ENCODE measurements at regions not wholly inside any gene's neighbourhood (a gene's known extent, or its start where the extent isn't known, plus 50 kb on each side); places are given as distances from the start of the nearest gene placed in this dataset.

GRCh38 chr2:183259921-183260320, 135.7 kb downstream of the NUP35 start:
- no peak for DNase-seq (ENCODE audit: unreplicated experiment)
- H3K36me3 Mint-ChIP-seq (ENCODE audit: insufficient read depth, unreplicated experiment), result peaks cover 5% of the 10 kb centered on the region
- ChIA-PET CTCF (interaction anchor here (0.6 to 3.9 kb wide), 5 partner anchors 11 to 1884 kb away, joined by 3 to 26 read pairs (median 4); no protein-coding TSS in a partner anchor), POLR2A (interaction anchor here (0.8 to 0.9 kb wide), 2 partner anchors 11 to 310 kb away, joined by 3 read pairs; no protein-coding TSS in a partner anchor)
- no peaks in the 10 kb centered on the region for H3K27me3 Mint-ChIP-seq (ENCODE audit: insufficient read depth, unreplicated experiment)
- H3K27ac Mint-ChIP-seq (ENCODE audit: low read depth, unreplicated experiment), result no peak overlapping the region
- H3K9me3 Mint-ChIP-seq (ENCODE audit: unreplicated experiment), result no peaks in the 10 kb centered on the region
- intact Hi-C loops (cut with micrococcal nuclease), result no loop called here
- BruUV-seq (replicated peaks), result no TSS peak
- no peak overlapping the region for H3K4me3 Mint-ChIP-seq (ENCODE audit: unreplicated experiment)
- TF ChIP-seq CTCF (IDR thresholded peaks at IDR 0.05; ENCODE audit: unreplicated experiment), result no peak
- H3K4me1 Mint-ChIP-seq (ENCODE audit: insufficient read depth, unreplicated experiment), result no peaks in the 10 kb centered on the region

- ChIA-PET POLR2A (interaction anchor here (0.9 kb wide), 1 partner anchor 311 kb away, joined by 3 read pairs; no protein-coding TSS in a partner anchor), CTCF (interaction anchor here (0.6 to 3.9 kb wide), 5 partner anchors 12 to 793 kb away, joined by 3 to 26 read pairs (median 3); no protein-coding TSS in a partner anchor)
- no TSS peak for BruUV-seq (replicated peaks)
- TF ChIP-seq CTCF (IDR thresholded peaks at IDR 0.05; ENCODE audit: unreplicated experiment), result no peak
- intact Hi-C loops (cut with micrococcal nuclease), result no loop called here
- Mint-ChIP-seq H3K4me3 (ENCODE audit: unreplicated experiment) (no peak overlapping the region), H3K9me3 (ENCODE audit: unreplicated experiment) (no peaks in the 10 kb centered on the region), H3K27me3 (ENCODE audit: insufficient read depth, unreplicated experiment) (no peaks in the 10 kb centered on the region), H3K27ac (ENCODE audit: low read depth, unreplicated experiment) (no peak overlapping the region), H3K36me3 (ENCODE audit: insufficient read depth, unreplicated experiment) (peaks cover 5% of the 10 kb centered on the region), H3K4me1 (ENCODE audit: insufficient read depth, unreplicated experiment) (no peaks in the 10 kb centered on the region)
- DNase-seq (ENCODE audit: unreplicated experiment), result no peak
Measured at GRCh38 chr2:183260527-183260926, 136.3 kb downstream of the NUP35 start.

GRCh38 chr2:183264890-183265535, 140.8 kb downstream of the NUP35 start:
- H3K36me3 Mint-ChIP-seq (ENCODE audit: insufficient read depth, unreplicated experiment), result peaks cover 5% of the 10 kb centered on the region
- no peak overlapping the region for H3K4me3 Mint-ChIP-seq (ENCODE audit: unreplicated experiment)
- H3K4me1 Mint-ChIP-seq (ENCODE audit: insufficient read depth, unreplicated experiment), result no peaks in the 10 kb centered on the region
- CTCF ChIA-PET, result interaction anchor here (0.6 to 1.8 kb wide), 3 partner anchors 15 to 860 kb away, joined by 3 to 7 read pairs (median 4); no protein-coding TSS in a partner anchor
- no peak for DNase-seq (ENCODE audit: unreplicated experiment)
- BruUV-seq (replicated peaks), result no TSS peak
- TF ChIP-seq CTCF (IDR thresholded peaks at IDR 0.05; ENCODE audit: unreplicated experiment), result no peak
- intact Hi-C loops (cut with micrococcal nuclease), result no loop called here
- H3K27me3 Mint-ChIP-seq (ENCODE audit: insufficient read depth, unreplicated experiment), result no peaks in the 10 kb centered on the region
- H3K9me3 Mint-ChIP-seq (ENCODE audit: unreplicated experiment), result no peaks in the 10 kb centered on the region
- no peak overlapping the region for H3K27ac Mint-ChIP-seq (ENCODE audit: low read depth, unreplicated experiment)
- POLR2A ChIA-PET, result no interaction called here

- H3K4me3 Mint-ChIP-seq (ENCODE audit: unreplicated experiment), result no peak overlapping the region
- intact Hi-C loops (cut with micrococcal nuclease), result no loop called here
- H3K9me3 Mint-ChIP-seq (ENCODE audit: unreplicated experiment), result no peaks in the 10 kb centered on the region
- CTCF ChIA-PET, result interaction anchor here (1.7 kb wide), 1 partner anchor 18 kb away, joined by 7 read pairs; no protein-coding TSS in a partner anchor
- DNase-seq (ENCODE audit: unreplicated experiment), result no peak
- POLR2A ChIA-PET, result no interaction called here
- no peak overlapping the region for H3K27ac Mint-ChIP-seq (ENCODE audit: low read depth, unreplicated experiment)
- no peaks in the 10 kb centered on the region for H3K4me1 Mint-ChIP-seq (ENCODE audit: insufficient read depth, unreplicated experiment)
- TF ChIP-seq CTCF (IDR thresholded peaks at IDR 0.05; ENCODE audit: unreplicated experiment), result no peak
- no TSS peak for BruUV-seq (replicated peaks)
- H3K27me3 Mint-ChIP-seq (ENCODE audit: insufficient read depth, unreplicated experiment), result no peaks in the 10 kb centered on the region
- no peaks in the 10 kb centered on the region for H3K36me3 Mint-ChIP-seq (ENCODE audit: insufficient read depth, unreplicated experiment)
Measured at GRCh38 chr2:183267148-183267827, 143.0 kb downstream of the NUP35 start.

All from MCF 10A (cell line).